Fibroblast of mammary gland (primary cell): ENCODE measurements at regions not wholly inside any gene's neighbourhood (a gene's known extent, or its start where the extent isn't known, plus 50 kb on each side); places are given as distances from the start of the nearest gene placed in this dataset.

Source experiments
- DNase-seq: peaks from one replicate; pipeline ENCODE4 v3.0.0-alpha.2; 2010; ENCODE audit warnings: low read depth
- H3K4me3 ChIP-seq: 2 replicates; pipeline ENCODE4 v1.5.1; 2011; ENCODE audit warnings: low read depth, mild to moderate bottlenecking, low read length, moderate library complexity; ENCODE audit not compliant: control insufficient read depth
- TF ChIP-seq, protein P1 (sequence below): conservative IDR thresholded peaks from 2 replicates; pipeline ENCODE4 v1.5.1; 2011; ENCODE audit warnings: low read depth, low read length, inconsistent platforms; ENCODE audit not compliant: control insufficient read depth, insufficient read depth

DNA sequence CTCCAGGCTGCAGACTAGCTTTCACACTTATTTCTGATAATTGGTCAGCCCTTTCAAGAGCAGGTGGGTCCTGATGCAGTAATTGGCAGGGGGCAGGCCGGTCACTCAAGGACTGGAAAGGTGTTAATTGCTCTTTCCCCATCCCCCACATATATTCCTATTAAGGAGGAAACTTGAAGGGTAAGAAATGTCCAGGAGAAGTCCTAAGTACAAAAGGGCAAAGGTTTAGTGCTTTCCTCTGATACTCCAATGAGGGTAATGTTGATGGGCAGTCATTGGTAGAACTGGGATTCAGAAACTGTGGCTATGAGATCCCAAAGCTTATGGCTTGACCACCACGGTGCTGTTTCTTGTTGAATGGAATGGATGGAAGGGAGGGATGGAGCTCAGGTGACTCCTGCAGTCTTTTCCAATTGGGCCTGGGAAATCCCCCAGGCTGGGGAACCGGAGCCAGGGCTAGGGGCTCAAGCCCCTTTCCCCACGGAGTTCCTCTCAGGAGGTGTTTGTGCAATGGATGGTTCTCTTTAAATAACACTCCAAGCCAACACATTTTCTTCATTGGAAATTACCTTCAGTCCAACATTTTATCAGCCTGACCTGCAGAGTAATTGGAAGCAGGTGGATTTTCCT, 103.2 kb upstream of the ALDH1B1 start:
- TF ChIP-seq, protein P1, sequence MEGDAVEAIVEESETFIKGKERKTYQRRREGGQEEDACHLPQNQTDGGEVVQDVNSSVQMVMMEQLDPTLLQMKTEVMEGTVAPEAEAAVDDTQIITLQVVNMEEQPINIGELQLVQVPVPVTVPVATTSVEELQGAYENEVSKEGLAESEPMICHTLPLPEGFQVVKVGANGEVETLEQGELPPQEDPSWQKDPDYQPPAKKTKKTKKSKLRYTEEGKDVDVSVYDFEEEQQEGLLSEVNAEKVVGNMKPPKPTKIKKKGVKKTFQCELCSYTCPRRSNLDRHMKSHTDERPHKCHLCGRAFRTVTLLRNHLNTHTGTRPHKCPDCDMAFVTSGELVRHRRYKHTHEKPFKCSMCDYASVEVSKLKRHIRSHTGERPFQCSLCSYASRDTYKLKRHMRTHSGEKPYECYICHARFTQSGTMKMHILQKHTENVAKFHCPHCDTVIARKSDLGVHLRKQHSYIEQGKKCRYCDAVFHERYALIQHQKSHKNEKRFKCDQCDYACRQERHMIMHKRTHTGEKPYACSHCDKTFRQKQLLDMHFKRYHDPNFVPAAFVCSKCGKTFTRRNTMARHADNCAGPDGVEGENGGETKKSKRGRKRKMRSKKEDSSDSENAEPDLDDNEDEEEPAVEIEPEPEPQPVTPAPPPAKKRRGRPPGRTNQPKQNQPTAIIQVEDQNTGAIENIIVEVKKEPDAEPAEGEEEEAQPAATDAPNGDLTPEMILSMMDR, result no peak
- no peak overlapping the region for H3K4me3 ChIP-seq
- no peak for DNase-seq

DNA sequence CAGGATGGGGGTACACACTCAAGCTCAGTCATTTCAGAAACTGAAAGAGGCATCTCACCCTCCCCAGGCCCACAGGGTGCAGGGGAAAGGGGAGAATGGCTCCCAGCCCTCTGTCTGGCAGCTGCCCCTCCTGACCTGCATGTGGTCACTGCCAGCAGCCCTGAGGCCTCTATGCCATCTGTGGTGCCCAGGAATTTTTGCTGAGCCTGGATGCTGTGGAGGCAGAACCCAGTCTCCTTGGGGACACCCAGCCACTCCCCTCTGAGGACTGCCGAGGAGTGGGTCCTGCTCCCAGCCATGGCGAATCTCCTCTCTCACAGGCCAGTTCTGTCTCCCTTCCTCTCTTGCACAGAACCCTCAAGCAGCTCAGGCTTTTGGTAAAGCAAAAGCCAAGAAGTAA, 104.0 kb upstream of the ALDH1B1 start:
- DNase-seq, result no peak
- TF ChIP-seq, protein P1, result no peak
- no peak overlapping the region for H3K4me3 ChIP-seq

DNA sequence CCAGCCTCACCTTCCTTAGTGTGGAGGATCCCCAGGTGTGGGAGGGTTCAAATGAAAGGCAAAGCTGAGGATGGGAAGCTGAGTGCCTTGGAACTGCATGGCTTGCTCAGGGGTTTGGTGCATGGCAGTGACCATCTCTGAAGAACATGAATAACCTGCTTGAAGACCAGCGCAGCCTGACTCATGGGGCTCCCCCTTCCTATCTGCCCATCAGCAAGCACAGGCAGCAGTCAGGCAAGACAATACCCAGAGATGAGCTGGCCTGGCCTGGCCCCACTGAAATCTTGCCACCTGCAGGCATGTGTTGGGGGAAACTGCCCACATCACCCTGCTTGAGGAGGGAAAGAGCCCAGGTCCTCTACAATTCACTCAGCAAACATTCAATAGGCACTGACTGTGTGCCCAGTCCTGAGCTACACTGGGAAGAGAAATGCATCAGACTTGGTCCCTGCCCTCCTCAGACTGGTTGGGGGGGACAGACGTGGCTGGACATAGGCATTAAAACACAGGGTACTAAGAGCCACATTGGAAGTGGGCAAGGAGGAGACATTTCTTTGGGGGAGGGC, 105.0 kb upstream of the ALDH1B1 start:
- DNase-seq, result no peak
- TF ChIP-seq, protein P1, result no peak
- no peak overlapping the region for H3K4me3 ChIP-seq

DNA sequence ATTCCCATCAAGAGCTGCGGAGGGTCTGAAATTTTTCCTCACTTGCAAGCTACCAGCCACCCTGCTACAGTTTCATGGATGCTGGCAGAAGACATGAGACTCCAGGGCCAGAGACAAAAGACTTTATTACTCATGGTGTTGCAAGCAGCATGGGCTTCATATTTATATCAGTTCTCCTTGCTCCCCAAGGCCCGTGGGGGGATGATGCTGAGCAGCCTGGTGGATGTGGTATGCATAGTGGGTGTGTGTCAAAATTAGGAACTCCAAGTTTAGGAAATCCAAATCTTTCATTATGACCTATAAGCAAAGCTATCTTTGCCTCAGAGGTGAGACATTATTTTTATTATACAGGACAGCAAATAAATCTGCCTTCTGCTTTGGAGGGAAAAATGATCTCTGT, 105.7 kb upstream of the ALDH1B1 start:
- DNase-seq, result no peak
- TF ChIP-seq, protein P1, result no peak
- H3K4me3 ChIP-seq, result no peak overlapping the region

DNA sequence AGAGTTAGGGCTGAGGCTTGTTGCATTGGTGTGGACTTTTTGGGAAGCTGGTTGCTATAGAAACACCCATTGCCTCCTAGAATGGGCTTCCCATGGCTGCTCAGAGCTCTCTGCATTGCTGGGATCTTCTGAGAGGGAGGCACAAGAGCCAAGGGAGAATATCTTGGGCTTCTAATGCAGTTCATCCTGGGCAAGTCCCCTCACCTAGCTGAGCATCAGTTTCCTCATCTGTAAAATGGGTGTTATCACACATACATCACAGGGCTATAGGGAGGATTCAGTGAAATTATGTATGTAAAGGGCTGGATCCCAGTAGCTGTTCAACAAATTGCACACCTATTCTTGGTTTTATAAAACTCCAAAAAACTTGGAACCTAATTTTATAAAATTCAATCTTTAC, 106.1 kb upstream of the ALDH1B1 start:
- H3K4me3 ChIP-seq, result no peak overlapping the region
- DNase-seq, result no peak
- TF ChIP-seq, protein P1, result no peak

DNA sequence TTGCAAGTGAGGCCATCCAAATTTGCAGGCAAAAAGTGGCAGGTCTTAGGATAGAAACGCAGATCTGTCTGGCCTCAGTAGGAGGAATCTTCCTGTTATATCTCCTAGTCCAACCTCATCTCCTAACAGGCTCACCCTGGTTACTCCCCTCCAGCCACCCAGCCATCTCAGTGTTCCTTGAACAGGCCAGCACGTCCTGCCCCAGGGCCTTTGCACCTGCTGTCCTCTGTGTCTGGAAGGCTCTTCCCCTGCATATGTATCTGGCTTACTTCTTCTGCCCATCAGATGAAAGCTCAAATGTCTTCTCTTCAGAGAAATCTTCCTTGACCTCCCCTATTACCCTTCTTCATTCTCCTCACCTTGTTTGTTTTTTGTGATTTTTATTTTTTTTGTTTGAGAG, 107.3 kb upstream of the ALDH1B1 start:
- DNase-seq, result no peak
- H3K4me3 ChIP-seq, result no peak overlapping the region
- TF ChIP-seq, protein P1, result no peak
